Muscle layer of colon (tissue), 2 donors: ENCODE measurements at regions not wholly inside any gene's neighbourhood (a gene's known extent, or its start where the extent isn't known, plus 50 kb on each side); places are given as distances from the start of the nearest gene placed in this dataset.

Experiments
- H3K27ac ChIP-seq: one replicate; pipeline ENCODE4 v1.7.0; 2013; ENCODE audit warnings: low read depth, mild to moderate bottlenecking, low read length, moderate library complexity
- H3K27me3 ChIP-seq, 2 donors: one replicate each; pipeline ENCODE4 v1.7.0; 2013; ENCODE audit warnings: low read length in 2 of 2, mild to moderate bottlenecking in 2 of 2; ENCODE audit not compliant: insufficient read depth in 2 of 2, control insufficient read depth in 1 of 2
- H3K36me3 ChIP-seq: one replicate; pipeline ENCODE4 v1.7.0; 2013; ENCODE audit warnings: mild to moderate bottlenecking, low read length; ENCODE audit not compliant: insufficient read depth
- H3K4me1 ChIP-seq: one replicate; pipeline ENCODE4 v1.7.0; 2013; ENCODE audit warnings: mild to moderate bottlenecking, low read length; ENCODE audit not compliant: insufficient read depth
- H3K4me3 ChIP-seq, 2 donors: one replicate each; pipeline ENCODE4 v1.7.0; 2013; ENCODE audit warnings: low read length in 2 of 2, low read depth in 1 of 2, mild to moderate bottlenecking in 1 of 2, moderate library complexity in 1 of 2
- H3K9ac ChIP-seq: one replicate; pipeline ENCODE4 v1.7.0; 2013; ENCODE audit warnings: low read length
- H3K9me3 ChIP-seq: one replicate; pipeline ENCODE4 v1.7.0; 2013; ENCODE audit warnings: mild to moderate bottlenecking, low read length
- donor health status: abdominal sarcoma.
- donor health status: Adenocarcinoma of cecum.

DNA sequence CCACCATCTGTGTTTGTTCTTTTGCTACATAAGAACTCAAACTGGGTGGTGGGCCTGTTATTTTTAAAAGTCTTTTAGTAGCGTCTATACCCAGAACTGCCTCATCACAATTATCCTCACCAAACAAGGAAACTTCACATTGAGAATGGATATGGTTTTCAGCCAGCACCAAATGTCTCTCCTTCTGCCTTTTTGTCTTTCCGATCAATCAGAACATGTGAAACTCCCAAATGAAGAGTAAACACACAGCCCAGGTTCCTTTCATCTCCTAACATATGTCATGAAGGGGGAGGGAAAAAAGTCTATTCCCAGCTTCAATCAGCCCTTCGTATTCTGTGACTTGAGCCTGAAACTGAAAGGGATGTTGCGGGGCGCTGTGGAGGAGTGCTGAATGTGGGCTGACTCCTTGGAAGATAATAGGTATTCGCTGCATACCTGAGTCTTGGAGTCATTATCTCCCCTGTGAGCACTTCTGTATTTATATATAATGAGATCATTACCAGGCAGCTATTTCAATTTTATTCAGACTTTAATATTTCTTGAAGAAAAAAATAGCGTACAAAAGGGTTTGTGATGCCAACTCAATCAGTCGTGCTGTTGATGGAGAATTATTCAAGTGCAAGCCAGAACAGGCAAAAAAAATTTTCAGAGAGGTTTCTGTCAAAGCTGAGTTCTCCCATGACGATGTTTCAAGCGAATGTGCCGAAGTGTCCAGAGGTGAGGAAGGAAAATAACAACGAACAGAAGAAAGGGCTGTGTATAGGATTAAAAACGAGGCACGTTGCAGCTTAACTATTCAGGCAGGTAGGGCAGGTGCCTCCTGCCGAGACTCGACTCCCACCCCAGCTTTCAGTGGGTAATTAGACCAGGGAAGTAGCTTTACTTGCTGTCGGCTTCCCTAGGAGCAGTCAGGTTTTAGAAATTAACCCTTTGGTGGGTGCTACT lies 163.9 kb upstream of the NOCT start:
- no peaks in the 10 kb centered on the region for H3K9me3 ChIP-seq
- H3K36me3 ChIP-seq, result no peaks in the 10 kb centered on the region
- no peaks in the 10 kb centered on the region for H3K27me3 ChIP-seq
- no peak overlapping the region for H3K9ac ChIP-seq
- H3K4me3 ChIP-seq, result no peak overlapping the region
- no peak overlapping the region for H3K27ac ChIP-seq
- no peaks in the 10 kb centered on the region for H3K4me1 ChIP-seq

DNA sequence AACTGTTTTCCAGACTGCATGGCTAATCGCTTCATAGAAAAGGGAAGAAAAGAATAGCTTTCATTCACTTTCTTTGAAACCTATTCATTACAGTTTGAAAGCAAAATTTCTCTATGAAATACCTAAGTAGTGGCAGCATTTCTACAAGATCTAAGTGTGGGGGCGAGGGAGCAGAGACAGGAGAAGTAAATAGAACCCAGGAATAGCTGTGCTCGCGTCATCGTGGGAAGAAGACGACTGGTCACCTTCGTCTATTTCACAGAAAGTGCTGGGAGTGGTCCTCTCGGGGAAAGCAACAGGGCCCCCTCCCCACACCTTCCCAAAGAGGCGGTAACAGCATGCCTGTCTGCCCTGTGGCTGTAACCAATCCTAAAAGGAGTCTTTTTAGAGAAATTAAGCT lies 169.9 kb upstream of the NOCT start:
- H3K4me3 ChIP-seq, result no peak overlapping the region
- no peaks in the 10 kb centered on the region for H3K9me3 ChIP-seq
- no peaks in the 10 kb centered on the region for H3K4me1 ChIP-seq
- no peak overlapping the region for H3K27ac ChIP-seq
- H3K9ac ChIP-seq, result no peak overlapping the region
- no peaks in the 10 kb centered on the region for H3K27me3 ChIP-seq
- H3K36me3 ChIP-seq, result no peaks in the 10 kb centered on the region

DNA sequence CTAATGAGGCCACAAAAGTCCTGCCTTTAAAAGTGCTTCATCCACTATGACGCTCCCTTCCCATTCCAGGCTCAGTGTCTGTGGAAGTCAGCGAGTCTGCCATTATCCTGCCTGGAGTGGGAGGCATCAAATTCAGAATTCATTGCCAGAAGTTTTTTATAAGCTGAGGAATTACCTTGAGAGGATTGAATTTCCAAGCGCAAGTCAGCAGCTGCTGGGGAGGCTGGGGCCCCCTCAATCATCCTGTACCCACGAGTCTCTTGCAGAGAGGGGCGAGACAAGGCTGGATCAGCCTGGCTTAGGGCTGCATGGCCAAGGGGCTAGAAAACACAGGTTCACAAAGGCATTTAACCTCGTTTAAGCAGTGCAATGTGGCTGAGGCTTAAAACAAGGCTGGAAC lies 170.5 kb upstream of the NOCT start:
- Histone ChIP-seq H3K27ac (no peak overlapping the region), H3K4me3 (no peak overlapping the region), H3K9me3 (no peaks in the 10 kb centered on the region), H3K9ac (no peak overlapping the region), H3K27me3 (no peaks in the 10 kb centered on the region), H3K36me3 (no peaks in the 10 kb centered on the region), H3K4me1 (no peaks in the 10 kb centered on the region)

DNA sequence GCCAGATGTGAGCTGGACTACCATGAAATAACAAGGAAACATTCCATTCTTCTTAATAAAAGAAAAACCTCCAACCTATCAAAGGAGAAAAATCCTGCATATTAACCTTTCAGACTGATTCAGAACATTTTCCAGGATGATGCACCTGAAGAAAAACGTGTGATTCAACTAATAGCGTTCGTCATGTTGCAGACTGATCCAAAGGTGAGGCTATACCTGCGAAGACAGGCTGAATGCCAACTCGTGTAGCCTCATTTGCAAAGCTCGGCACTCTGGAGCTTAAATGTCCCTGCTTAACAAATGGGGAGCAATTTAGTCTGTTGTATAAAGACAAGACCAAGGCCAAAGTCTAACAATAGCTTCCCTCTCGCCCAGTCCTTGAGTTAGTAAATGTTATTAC lies 172.0 kb upstream of the NOCT start:
- no peaks in the 10 kb centered on the region for H3K36me3 ChIP-seq
- H3K27ac ChIP-seq, result no peak overlapping the region
- H3K27me3 ChIP-seq, result no peaks in the 10 kb centered on the region
- no peak overlapping the region for H3K9ac ChIP-seq
- no peak overlapping the region for H3K4me3 ChIP-seq
- H3K4me1 ChIP-seq, result no peaks in the 10 kb centered on the region
- H3K9me3 ChIP-seq, result no peaks in the 10 kb centered on the region

DNA sequence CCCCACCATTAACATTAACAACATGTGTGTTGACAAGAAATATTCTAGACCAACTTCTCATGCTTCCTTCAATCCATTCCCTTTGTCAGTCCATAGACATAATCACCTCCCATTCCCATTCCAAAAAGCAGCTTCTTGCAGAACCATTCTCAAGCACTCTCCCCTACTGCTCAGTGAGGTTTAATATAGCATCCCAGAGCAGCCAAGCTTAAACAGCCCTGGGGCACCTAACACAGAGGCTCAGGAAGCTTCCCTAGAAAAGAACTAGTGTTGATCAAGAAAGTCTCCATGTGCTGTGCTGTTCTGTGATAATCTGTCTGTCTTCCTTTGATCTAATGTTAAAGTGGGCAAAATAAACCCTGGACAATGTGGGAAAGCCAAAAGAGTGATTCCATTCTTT lies 174.2 kb upstream of the NOCT start:
- no peaks in the 10 kb centered on the region for H3K27me3 ChIP-seq
- H3K9ac ChIP-seq, result no peak overlapping the region
- no peaks in the 10 kb centered on the region for H3K4me1 ChIP-seq
- no peaks in the 10 kb centered on the region for H3K9me3 ChIP-seq
- H3K36me3 ChIP-seq, result no peaks in the 10 kb centered on the region
- H3K27ac ChIP-seq, result no peak overlapping the region
- H3K4me3 ChIP-seq, result no peak overlapping the region

DNA sequence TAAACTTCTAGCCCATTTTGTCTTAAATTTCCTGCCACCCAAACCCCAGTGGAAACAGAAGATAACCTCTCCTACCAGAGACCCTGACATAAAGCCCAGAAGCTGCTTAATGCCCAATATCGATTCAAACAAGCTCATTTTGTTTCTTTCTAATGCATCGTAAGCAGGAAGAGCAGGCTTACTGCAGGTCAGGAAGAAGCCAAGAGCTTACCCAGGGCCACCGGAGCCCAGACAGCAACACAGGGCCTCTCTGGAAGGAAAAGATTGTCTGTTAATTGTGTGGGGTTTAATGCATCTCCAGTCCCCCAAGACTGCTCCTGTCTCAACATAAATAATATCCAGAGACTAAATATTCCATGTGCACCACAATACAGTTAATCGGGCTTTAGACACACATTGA lies 177.3 kb upstream of the NOCT start:
- H3K9me3 ChIP-seq, result no peaks in the 10 kb centered on the region
- H3K4me1 ChIP-seq, result no peaks in the 10 kb centered on the region
- no peak overlapping the region for H3K27ac ChIP-seq
- H3K9ac ChIP-seq, result no peak overlapping the region
- H3K27me3 ChIP-seq, result no peaks in the 10 kb centered on the region
- no peaks in the 10 kb centered on the region for H3K36me3 ChIP-seq
- H3K4me3 ChIP-seq, result no peak overlapping the region

DNA sequence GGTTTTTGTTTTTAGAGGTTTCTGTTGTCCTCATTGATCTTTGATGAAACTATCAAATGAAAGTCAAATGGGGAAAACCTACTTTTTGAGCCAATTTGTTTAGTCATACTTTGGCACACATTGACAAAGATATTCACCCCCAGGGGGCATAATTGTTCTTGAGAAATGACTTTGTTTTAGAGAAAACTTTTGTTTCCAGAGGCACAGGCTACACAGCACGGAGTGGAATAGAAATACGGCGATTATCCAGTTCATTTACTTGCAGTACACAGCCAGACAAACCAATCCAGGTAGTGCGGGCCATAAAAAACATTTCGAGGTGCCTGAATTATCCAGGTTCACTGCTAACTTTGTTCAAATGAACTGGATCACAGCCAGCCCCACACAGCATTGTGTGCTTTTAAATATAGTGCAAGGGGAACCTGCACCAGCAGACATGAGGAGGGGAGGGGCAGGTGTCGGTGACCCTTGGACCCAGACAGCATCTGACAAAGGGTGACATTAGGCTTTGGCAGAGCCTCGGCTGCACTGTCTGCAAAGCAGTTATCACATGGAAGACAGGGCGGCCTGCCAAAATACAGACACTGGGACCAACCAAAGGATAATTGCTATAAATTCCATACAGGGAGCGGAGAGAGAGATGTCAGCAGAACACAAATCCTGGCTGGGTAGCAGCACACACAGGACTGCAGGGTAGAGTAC lies 179.6 kb upstream of the NOCT start:
- H3K36me3 ChIP-seq, result no peaks in the 10 kb centered on the region
- H3K4me1 ChIP-seq, result no peaks in the 10 kb centered on the region
- no peak overlapping the region for H3K9ac ChIP-seq
- no peak overlapping the region for H3K4me3 ChIP-seq
- H3K27ac ChIP-seq, result no peak overlapping the region
- no peaks in the 10 kb centered on the region for H3K27me3 ChIP-seq
- no peaks in the 10 kb centered on the region for H3K9me3 ChIP-seq

DNA sequence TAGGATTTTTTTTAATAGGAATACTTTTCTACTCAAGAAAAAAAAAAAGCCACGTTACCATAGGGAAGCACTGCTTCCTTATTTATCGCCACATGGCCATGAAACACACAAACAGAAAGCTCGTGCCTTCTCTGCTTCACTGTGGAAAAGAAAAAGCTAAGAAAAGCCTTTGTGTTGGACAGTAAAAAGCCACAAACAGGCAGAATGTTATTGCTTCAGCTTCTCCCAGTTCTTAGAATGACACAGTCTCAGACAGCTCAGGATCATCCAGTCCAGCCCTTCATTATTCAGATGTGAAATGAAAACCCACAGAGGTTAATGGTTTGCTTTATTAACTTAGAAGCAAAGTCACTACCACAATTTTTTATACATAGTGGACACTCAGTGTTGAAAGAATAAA lies 181.6 kb upstream of the NOCT start:
- Histone ChIP-seq H3K36me3 (no peaks in the 10 kb centered on the region), H3K27ac (no peak overlapping the region), H3K4me3 (no peak overlapping the region), H3K9ac (no peak overlapping the region), H3K9me3 (no peaks in the 10 kb centered on the region), H3K27me3 (no peaks in the 10 kb centered on the region), H3K4me1 (no peaks in the 10 kb centered on the region)

DNA sequence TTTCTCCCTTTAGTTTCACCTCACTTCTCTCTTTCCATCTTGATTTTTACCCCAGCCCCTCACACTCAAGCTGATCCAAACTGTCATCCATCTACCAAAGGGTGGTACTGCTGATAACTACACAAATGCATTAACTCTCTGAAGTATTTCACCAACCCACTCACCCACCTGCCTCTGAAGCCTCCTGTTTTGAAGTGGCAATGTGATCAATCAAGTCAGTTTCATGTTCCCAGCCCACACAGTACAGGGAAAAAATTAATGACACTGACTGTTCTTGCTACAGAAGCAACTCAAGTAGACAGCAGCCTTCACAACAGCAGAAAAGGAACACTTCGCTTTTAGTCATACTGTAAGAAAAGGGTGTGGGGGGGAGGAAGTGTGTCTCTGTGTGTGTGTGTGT lies 183.0 kb upstream of the NOCT start:
- H3K4me1 ChIP-seq, result no peaks in the 10 kb centered on the region
- no peaks in the 10 kb centered on the region for H3K9me3 ChIP-seq
- H3K36me3 ChIP-seq, result no peaks in the 10 kb centered on the region
- no peak overlapping the region for H3K9ac ChIP-seq
- H3K4me3 ChIP-seq, result no peak overlapping the region
- H3K27me3 ChIP-seq, result no peaks in the 10 kb centered on the region
- no peak overlapping the region for H3K27ac ChIP-seq

DNA sequence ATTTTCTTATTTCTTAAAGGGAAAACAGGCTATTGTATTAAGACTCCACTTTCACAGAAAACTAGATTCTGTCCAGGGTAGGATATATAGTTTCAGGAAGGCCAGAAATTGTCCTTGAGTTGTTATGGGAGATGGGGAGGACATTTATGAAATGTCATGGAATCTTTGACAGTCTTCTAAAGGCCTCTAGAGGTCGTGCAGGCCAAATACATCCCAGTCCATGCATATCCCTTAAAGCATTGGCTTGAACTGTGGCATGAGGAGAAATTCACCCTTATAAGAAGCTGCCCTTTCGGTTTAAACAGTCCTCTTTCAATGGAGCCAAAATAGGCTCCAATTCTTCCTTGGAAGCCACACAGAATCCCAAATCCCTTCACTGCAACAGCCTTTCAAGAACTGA lies 183.6 kb upstream of the NOCT start:
- Histone ChIP-seq H3K27me3 (no peaks in the 10 kb centered on the region), H3K4me1 (no peaks in the 10 kb centered on the region), H3K9me3 (no peaks in the 10 kb centered on the region), H3K27ac (no peak overlapping the region), H3K9ac (no peak overlapping the region), H3K36me3 (no peaks in the 10 kb centered on the region), H3K4me3 (no peak overlapping the region)

DNA sequence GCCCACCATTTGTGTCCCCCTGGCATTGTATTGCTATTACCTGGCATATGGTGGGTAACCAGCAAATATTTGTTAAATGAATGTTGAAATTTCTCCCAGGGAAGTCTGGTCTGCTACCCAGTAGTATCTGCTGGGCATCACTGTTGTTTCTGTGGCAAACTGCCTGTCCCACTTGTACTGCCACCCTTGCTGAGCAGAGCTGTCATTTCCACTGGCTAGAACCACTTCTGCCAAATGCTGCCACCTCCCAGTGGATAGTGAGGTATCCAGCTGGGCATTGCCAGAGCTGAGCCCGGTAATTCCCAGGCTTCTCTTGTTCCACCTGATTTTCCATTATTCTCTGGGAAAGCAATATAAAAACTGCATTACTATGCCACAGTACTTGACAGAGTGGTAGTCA lies 186.7 kb upstream of the NOCT start:
- H3K27me3 ChIP-seq, result no peaks in the 10 kb centered on the region
- H3K4me3 ChIP-seq, result no peak overlapping the region
- no peaks in the 10 kb centered on the region for H3K9me3 ChIP-seq
- H3K27ac ChIP-seq, result no peak overlapping the region
- H3K36me3 ChIP-seq, result no peaks in the 10 kb centered on the region
- no peak overlapping the region for H3K9ac ChIP-seq
- H3K4me1 ChIP-seq, result no peaks in the 10 kb centered on the region

DNA sequence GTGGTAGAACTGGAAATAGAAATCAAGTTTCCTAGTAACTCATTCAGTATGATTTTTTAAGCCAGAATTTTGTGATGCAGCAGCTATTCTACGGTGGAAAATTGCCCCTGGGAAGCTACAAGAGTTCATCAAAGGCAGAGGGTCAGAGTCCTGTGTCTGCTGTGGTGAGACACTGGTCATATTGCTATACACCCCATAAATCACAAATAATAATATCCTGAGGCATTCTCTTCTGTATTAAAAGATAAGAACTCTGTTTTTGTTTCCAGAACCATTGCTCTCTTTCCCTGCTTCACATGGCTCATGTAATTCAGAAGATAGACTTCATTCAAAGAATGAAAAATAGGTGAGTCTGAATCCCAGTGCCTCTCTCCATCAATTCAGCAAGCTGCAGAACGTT lies 188.8 kb upstream of the NOCT start:
- Histone ChIP-seq H3K36me3 (no peaks in the 10 kb centered on the region), H3K4me3 (no peak overlapping the region), H3K4me1 (no peaks in the 10 kb centered on the region), H3K9me3 (no peaks in the 10 kb centered on the region), H3K27ac (no peak overlapping the region), H3K9ac (no peak overlapping the region), H3K27me3 (no peaks in the 10 kb centered on the region)
